ENCODE measurements at regions not wholly inside any gene's neighbourhood (a gene's known extent, or its start where the extent isn't known, plus 50 kb on each side); places are given as distances from the start of the nearest gene placed in this dataset.

- TF ChIP-seq POLR2A (IDR thresholded peaks at IDR 0.05) = no peak
- TF ChIP-seq POLR2AphosphoS5 (IDR thresholded peaks at IDR 0.05) = no peak
- TF ChIP-seq CTCF (IDR thresholded peaks at IDR 0.05) = no peak
These were observed 84.7 kb upstream of the FBXL4 start for GRCh38 chr6:99032396-99032795.

GRCh38 chr6:99031957-99032356, 84.2 kb upstream of the FBXL4 start:
- H3K4me3 ChIP-seq = no peak overlapping the region
- no peaks in the 10 kb centered on the region for H3K27me3 ChIP-seq
- intact Hi-C loops (cut with DNase I; ENCODE audit: low total_unique reads) = no loop called here
- no peaks in the 10 kb centered on the region for H3K4me1 ChIP-seq
- H3K27ac ChIP-seq = no peak overlapping the region
- no peak for DNase-seq (ENCODE audit: low spot score in 2 of 2)
- peaks cover 0 to under 1% of the 10 kb centered on the region in 2 donors for H3K9me3 ChIP-seq
- H3K36me3 ChIP-seq = no peaks in the 10 kb centered on the region
- TF ChIP-seq CTCF (IDR thresholded peaks at IDR 0.05) (no peak), POLR2A (IDR thresholded peaks at IDR 0.05) (no peak), POLR2AphosphoS5 (IDR thresholded peaks at IDR 0.05) (no peak)

More at GRCh38 chr6:99032396-99032795, 84.7 kb upstream of the FBXL4 start:
- DNase-seq (ENCODE audit: low spot score in 2 of 2) = no peak
- Histone ChIP-seq H3K27me3 (no peaks in the 10 kb centered on the region), H3K9me3 (no peaks in the 10 kb centered on the region), H3K27ac (no peak overlapping the region), H3K4me1 (no peaks in the 10 kb centered on the region), H3K36me3 (no peaks in the 10 kb centered on the region), H3K4me3 (no peak overlapping the region)
- intact Hi-C loops (cut with DNase I; ENCODE audit: low total_unique reads) = no loop called here

- intact Hi-C loops (cut with DNase I; ENCODE audit: low total_unique reads) = no loop called here
- H3K27ac ChIP-seq = no peak overlapping the region
- no peak overlapping the region for H3K4me3 ChIP-seq
- no peak for DNase-seq (ENCODE audit: low spot score in 2 of 2)
- no peaks in the 10 kb centered on the region for H3K27me3 ChIP-seq
- no peaks in the 10 kb centered on the region for H3K36me3 ChIP-seq
- H3K9me3 ChIP-seq = peaks cover 4 to 11% of the 10 kb centered on the region in 2 donors
- TF ChIP-seq POLR2AphosphoS5 (IDR thresholded peaks at IDR 0.05) (no peak), CTCF (IDR thresholded peaks at IDR 0.05) (no peak), POLR2A (IDR thresholded peaks at IDR 0.05) (no peak)
- no peaks in the 10 kb centered on the region for H3K4me1 ChIP-seq
These were observed 83.2 kb upstream of the FBXL4 start for GRCh38 chr6:99030915-99031314.

- DNase-seq (ENCODE audit: low spot score in 2 of 2) = no peak
- H3K27me3 ChIP-seq = no peaks in the 10 kb centered on the region
- H3K4me3 ChIP-seq = no peak overlapping the region
- H3K4me1 ChIP-seq = no peaks in the 10 kb centered on the region
- no peaks in the 10 kb centered on the region for H3K36me3 ChIP-seq
- no peak overlapping the region for H3K27ac ChIP-seq
- intact Hi-C loops (cut with DNase I; ENCODE audit: low total_unique reads) = no loop called here
- TF ChIP-seq POLR2AphosphoS5 (IDR thresholded peaks at IDR 0.05) (no peak), POLR2A (IDR thresholded peaks at IDR 0.05) (no peak), CTCF (IDR thresholded peaks at IDR 0.05) (no peak)
- peaks cover 13 to 23% of the 10 kb centered on the region in 2 donors for H3K9me3 ChIP-seq
These were observed 78.4 kb upstream of the FBXL4 start for GRCh38 chr6:99026135-99026534.

GRCh38 chr6:99024089-99024488, 76.3 kb upstream of the FBXL4 start:
- Histone ChIP-seq H3K4me1 (no peaks in the 10 kb centered on the region), H3K36me3 (no peaks in the 10 kb centered on the region), H3K9me3 (peaks cover 13 to 23% of the 10 kb centered on the region in 2 donors), H3K4me3 (no peak overlapping the region), H3K27me3 (no peaks in the 10 kb centered on the region), H3K27ac (no peak overlapping the region)
- no peak for TF ChIP-seq CTCF (IDR thresholded peaks at IDR 0.05)
- TF ChIP-seq POLR2A (IDR thresholded peaks at IDR 0.05) = no peak
- TF ChIP-seq POLR2AphosphoS5 (IDR thresholded peaks at IDR 0.05) = no peak
- DNase-seq (ENCODE audit: low spot score in 2 of 2) = no peak
- intact Hi-C loops (cut with DNase I; ENCODE audit: low total_unique reads) = no loop called here

Measured in breast epithelium (tissue), 4 donors.